NT2/D1 (cell line): ENCODE measurements at regions not wholly inside any gene's neighbourhood (a gene's known extent, or its start where the extent isn't known, plus 50 kb on each side); places are given as distances from the start of the nearest gene placed in this dataset.

Experiments
- DNase-seq: peaks from one replicate; pipeline ENCODE4 v3.0.0-alpha.2; 2011; ENCODE audit warnings: low read depth, low spot score
- H3K27me3 ChIP-seq: 2 replicates; pipeline ENCODE4 v1.6.0; 2011; ENCODE audit warnings: mild to moderate bottlenecking; ENCODE audit not compliant: insufficient read length, insufficient read depth
- H3K36me3 ChIP-seq: 2 replicates; pipeline ENCODE4 v1.6.1; 2011; ENCODE audit warnings: mild to moderate bottlenecking, low read length, mixed read lengths; ENCODE audit not compliant: insufficient read depth, insufficient read length
- H3K4me1 ChIP-seq: 2 replicates; pipeline ENCODE4 v1.5.1; 2011; ENCODE audit not compliant: insufficient read depth, insufficient read length
- H3K4me3 ChIP-seq: 2 replicates; pipeline ENCODE4 v1.5.1; 2011; ENCODE audit warnings: low read depth; ENCODE audit not compliant: insufficient read length
- H3K9ac ChIP-seq: 2 replicates; pipeline ENCODE4 v1.6.0; 2011; ENCODE audit warnings: low read depth; ENCODE audit not compliant: insufficient read length
- H3K9me3 ChIP-seq: 2 replicates; pipeline ENCODE4 v1.5.1; 2011; ENCODE audit warnings: mild to moderate bottlenecking, low read length; ENCODE audit not compliant: insufficient read depth
- SUZ12 ChIP-seq: IDR thresholded peaks from 2 replicates; pipeline ENCODE4 v1.6.1; 2011; ENCODE audit not compliant: insufficient read length, insufficient read depth; ENCODE audit errors: extremely low read depth
- YY1 ChIP-seq: IDR thresholded peaks from 2 replicates; pipeline ENCODE4 v1.6.1; 2011; ENCODE audit not compliant: insufficient read length, insufficient read depth
- ZNF274 ChIP-seq: IDR thresholded peaks from 2 replicates; pipeline ENCODE4 v1.6.1; 2011; ENCODE audit warnings: mild to moderate bottlenecking, low read depth, low read length

GRCh38 chr9:97802276-97802675, 50.8 kb upstream of the FOXE1 start:
- Histone ChIP-seq H3K4me3 (no peak overlapping the region), H3K27me3 (peaks cover 34% of the 10 kb centered on the region), H3K36me3 (no peaks in the 10 kb centered on the region), H3K9ac (no peak overlapping the region), H3K4me1 (no peaks in the 10 kb centered on the region), H3K9me3 (no peaks in the 10 kb centered on the region)
- TF ChIP-seq YY1 (no peak), ZNF274 (no peak), SUZ12 (no peak)
- no peak for DNase-seq

GRCh38 chr9:97803167-97804058, 49.6 kb upstream of the FOXE1 start:
- Histone ChIP-seq H3K9ac (peak overlapping the region; percentile 65), H3K4me1 (no peaks in the 10 kb centered on the region), H3K27me3 (peaks cover 38% of the 10 kb centered on the region), H3K36me3 (no peaks in the 10 kb centered on the region), H3K4me3 (peak overlapping the region; percentile 44), H3K9me3 (no peaks in the 10 kb centered on the region)
- TF ChIP-seq YY1, result no peak
- TF ChIP-seq ZNF274, result no peak
- TF ChIP-seq SUZ12, result no peak
- DNase-seq, result peak; percentile 33
